ENCODE measurements at regions not wholly inside any gene's neighbourhood (a gene's known extent, or its start where the extent isn't known, plus 50 kb on each side); places are given as distances from the start of the nearest gene placed in this dataset.

DNA sequence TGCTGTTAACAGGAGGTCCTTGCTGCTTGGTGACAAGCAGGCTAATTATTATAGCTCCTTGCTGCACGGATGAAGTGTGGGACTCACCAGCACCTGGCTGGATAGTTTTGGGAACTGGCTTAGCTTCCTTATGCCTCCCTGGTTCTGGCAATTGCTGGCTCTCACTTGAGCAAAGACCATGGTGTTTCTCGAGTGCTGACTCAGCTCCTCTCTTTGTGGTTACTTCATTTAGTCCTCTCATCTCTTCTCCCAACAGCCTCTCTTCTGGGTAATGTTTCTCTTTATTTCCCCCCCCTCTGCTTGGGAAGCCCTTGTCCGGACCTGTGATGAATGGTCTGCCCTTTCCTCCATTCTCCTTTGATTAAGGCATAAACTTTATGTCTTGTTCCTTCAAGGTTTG lies 100.4 kb downstream of the CBLL2 start:
- H3K27ac ChIP-seq: no peak overlapping the region
- DNase-seq: no peak
- no peaks in the 10 kb centered on the region for H3K4me1 ChIP-seq
- no peaks in the 10 kb centered on the region for H3K36me3 ChIP-seq
- H3K4me3 ChIP-seq: no peak overlapping the region
- H3K9me3 ChIP-seq (replicated peaks): no peaks in the 10 kb centered on the region; the same call in 1 of the 2 replicates
- no peaks in the 10 kb centered on the region for H3K27me3 ChIP-seq

DNA sequence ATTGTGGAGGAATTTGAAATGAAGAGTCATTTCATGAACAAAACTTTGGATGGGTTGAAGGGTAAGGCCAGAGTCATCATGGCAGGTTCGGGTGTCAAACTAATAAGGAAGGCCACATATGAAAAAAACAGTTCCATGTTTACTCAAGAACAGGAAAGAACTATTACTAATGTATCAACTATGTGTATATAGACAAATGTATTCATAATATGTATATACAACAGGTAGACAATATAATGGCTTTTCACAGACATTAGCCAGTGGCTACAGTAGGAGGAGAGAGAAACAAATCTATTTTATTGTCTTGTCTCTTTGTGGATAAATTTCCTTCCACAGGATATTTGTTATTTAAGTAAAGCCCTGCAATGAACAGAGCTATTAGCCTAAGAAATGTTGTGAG lies 101.1 kb downstream of the CBLL2 start:
- H3K4me3 ChIP-seq: no peak overlapping the region
- H3K27ac ChIP-seq: no peak overlapping the region
- no peaks in the 10 kb centered on the region; the same call in 1 of the 2 replicates for H3K9me3 ChIP-seq (replicated peaks)
- no peaks in the 10 kb centered on the region for H3K4me1 ChIP-seq
- no peaks in the 10 kb centered on the region for H3K36me3 ChIP-seq
- DNase-seq: no peak
- no peaks in the 10 kb centered on the region for H3K27me3 ChIP-seq

DNA sequence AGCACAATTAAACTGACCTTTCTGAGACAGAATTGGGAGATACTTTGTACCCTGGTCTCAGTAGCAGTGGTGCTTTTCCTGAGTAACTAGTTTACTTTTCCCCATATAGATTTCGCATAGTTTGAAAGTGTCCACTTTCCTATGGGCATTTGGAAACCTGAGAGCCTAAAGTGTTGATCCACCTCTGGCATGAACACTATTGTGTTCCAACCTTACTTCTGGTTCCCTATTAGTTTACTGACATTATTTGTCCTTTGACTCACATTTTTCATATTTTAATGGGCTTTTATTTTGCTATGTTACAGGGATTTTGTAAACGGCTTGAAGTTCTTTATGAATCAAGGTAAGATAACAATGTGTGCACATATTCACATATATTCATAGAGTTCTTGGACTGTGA lies 103.7 kb downstream of the CBLL2 start:
- no peak for DNase-seq
- Histone ChIP-seq H3K36me3 (no peaks in the 10 kb centered on the region), H3K27me3 (no peaks in the 10 kb centered on the region), H3K4me1 (no peaks in the 10 kb centered on the region), H3K9me3 (replicated peaks) (no peaks in the 10 kb centered on the region; the same call in 1 of the 2 replicates), H3K4me3 (no peak overlapping the region), H3K27ac (no peak overlapping the region)

- Histone ChIP-seq H3K4me1 (no peaks in the 10 kb centered on the region), H3K27ac (no peak overlapping the region), H3K4me3 (no peak overlapping the region), H3K36me3 (no peaks in the 10 kb centered on the region), H3K27me3 (no peaks in the 10 kb centered on the region), H3K9me3 (replicated peaks) (no peaks in the 10 kb centered on the region; the same call in 1 of the 2 replicates)
- DNase-seq: no peak
Observed at GRCh38 chrX:22378296-22378695, 105.6 kb downstream of the CBLL2 start.

GRCh38 chrX:22383988-22384387 lies 111.3 kb downstream of the CBLL2 start:
- Histone ChIP-seq H3K27me3 (no peaks in the 10 kb centered on the region), H3K4me3 (no peak overlapping the region), H3K4me1 (no peaks in the 10 kb centered on the region), H3K9me3 (replicated peaks) (no peaks in the 10 kb centered on the region), H3K36me3 (no peaks in the 10 kb centered on the region), H3K27ac (no peak overlapping the region)
- DNase-seq: no peak

DNA sequence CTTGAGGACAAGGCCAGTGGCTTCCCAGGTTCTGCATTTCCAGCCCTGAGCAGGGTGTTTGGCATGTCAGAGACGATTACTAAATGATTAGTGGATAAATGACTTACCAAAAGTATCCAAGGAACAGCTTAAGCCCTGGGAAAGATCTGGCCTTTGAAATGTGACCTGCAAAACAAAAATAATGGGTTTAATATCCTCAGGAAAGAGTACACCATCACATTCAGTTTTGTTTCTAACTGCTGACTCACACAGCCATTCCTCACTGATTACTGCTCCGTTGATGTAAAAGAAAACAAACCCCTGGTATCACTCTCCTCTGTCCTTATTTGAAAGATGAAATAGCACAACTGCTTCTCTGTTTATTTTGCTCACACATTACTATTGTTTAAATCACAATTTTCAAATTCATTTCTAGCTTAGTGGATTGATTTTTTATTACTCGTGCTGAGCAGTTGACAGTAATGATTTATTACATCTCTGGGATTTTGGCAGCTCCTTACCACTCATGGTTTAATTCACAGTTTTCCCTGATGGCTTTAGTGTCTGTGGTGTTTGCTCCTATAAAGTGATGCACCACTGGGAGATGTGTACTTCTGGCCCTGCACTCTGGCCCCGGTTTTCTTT lies 117.0 kb downstream of the CBLL2 start:
- no peaks in the 10 kb centered on the region for H3K27me3 ChIP-seq

GRCh38 chrX:22392133-22392948 lies 119.6 kb downstream of the CBLL2 start:
- H3K27ac ChIP-seq: no peak overlapping the region
- H3K27me3 ChIP-seq: no peaks in the 10 kb centered on the region
- no peak overlapping the region for H3K4me3 ChIP-seq
- DNase-seq: no peak
- H3K4me1 ChIP-seq: peaks cover 11% of the 10 kb centered on the region; the same call in 1 of the 2 replicates
- no peaks in the 10 kb centered on the region for H3K36me3 ChIP-seq
- H3K9me3 ChIP-seq (replicated peaks): no peaks in the 10 kb centered on the region

More for the DNA sequence above, 117.0 kb downstream of the CBLL2 start:
- Histone ChIP-seq H3K4me1 (peaks cover 11% of the 10 kb centered on the region; the same call in 1 of the 2 replicates), H3K9me3 (replicated peaks) (no peaks in the 10 kb centered on the region), H3K36me3 (no peaks in the 10 kb centered on the region), H3K4me3 (no peak overlapping the region), H3K27ac (0 out of 2 replicates have a peak overlapping the region, but pooled peaks have one; percentile 11)
- peak in 1 of 2 experiments; percentile 37 for DNase-seq

GRCh38 chrX:22395372-22395771 lies 122.7 kb downstream of the CBLL2 start:
- Histone ChIP-seq H3K27me3 (no peaks in the 10 kb centered on the region), H3K4me3 (no peak overlapping the region), H3K4me1 (no peaks in the 10 kb centered on the region; the same call in 1 of the 2 replicates), H3K9me3 (replicated peaks) (no peaks in the 10 kb centered on the region), H3K36me3 (no peaks in the 10 kb centered on the region), H3K27ac (no peak overlapping the region)
- no peak for DNase-seq

- no peaks in the 10 kb centered on the region for H3K36me3 ChIP-seq
- no peak overlapping the region for H3K27ac ChIP-seq
- H3K27me3 ChIP-seq: no peaks in the 10 kb centered on the region
- DNase-seq: no peak
- no peaks in the 10 kb centered on the region for H3K4me1 ChIP-seq
- no peak overlapping the region for H3K4me3 ChIP-seq
- no peaks in the 10 kb centered on the region for H3K9me3 ChIP-seq (replicated peaks)
Observed at GRCh38 chrX:22396408-22396807, 123.7 kb downstream of the CBLL2 start.

GRCh38 chrX:22397566-22397965 lies 124.9 kb downstream of the CBLL2 start:
- H3K4me1 ChIP-seq: no peaks in the 10 kb centered on the region
- H3K4me3 ChIP-seq: no peak overlapping the region
- no peak for DNase-seq
- no peaks in the 10 kb centered on the region for H3K36me3 ChIP-seq
- H3K9me3 ChIP-seq (replicated peaks): no peaks in the 10 kb centered on the region
- H3K27me3 ChIP-seq: no peaks in the 10 kb centered on the region
- H3K27ac ChIP-seq: no peak overlapping the region

GRCh38 chrX:22399437-22400192 lies 126.9 kb downstream of the CBLL2 start:
- Histone ChIP-seq H3K36me3 (no peaks in the 10 kb centered on the region), H3K4me1 (no peaks in the 10 kb centered on the region), H3K4me3 (no peak overlapping the region), H3K9me3 (replicated peaks) (no peaks in the 10 kb centered on the region), H3K27me3 (no peaks in the 10 kb centered on the region), H3K27ac (no peak overlapping the region)
- no peak for DNase-seq

DNA sequence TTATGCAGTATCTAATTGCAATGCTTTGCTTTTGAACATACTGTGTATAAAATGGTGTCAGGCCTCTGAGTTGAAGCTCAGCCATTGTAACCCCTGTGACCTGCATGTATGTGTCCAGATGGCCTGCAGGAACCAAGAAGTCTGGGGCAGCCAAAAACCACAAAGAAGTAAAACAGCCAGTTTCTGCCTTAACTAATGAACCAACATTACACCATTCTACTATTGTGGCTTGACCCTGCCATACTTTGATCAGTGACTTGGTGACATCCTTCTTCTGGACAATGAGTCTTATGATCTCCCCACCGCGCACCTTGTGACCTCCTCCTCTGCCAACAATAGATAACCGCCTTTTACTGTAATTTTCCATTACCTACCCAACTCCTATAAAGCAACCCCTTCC lies 131.6 kb downstream of the CBLL2 start:
- Histone ChIP-seq H3K4me3 (no peak overlapping the region), H3K27me3 (no peaks in the 10 kb centered on the region), H3K36me3 (no peaks in the 10 kb centered on the region), H3K4me1 (no peaks in the 10 kb centered on the region), H3K9me3 (replicated peaks) (no peaks in the 10 kb centered on the region), H3K27ac (no peak overlapping the region)
- DNase-seq: no peak

DNA sequence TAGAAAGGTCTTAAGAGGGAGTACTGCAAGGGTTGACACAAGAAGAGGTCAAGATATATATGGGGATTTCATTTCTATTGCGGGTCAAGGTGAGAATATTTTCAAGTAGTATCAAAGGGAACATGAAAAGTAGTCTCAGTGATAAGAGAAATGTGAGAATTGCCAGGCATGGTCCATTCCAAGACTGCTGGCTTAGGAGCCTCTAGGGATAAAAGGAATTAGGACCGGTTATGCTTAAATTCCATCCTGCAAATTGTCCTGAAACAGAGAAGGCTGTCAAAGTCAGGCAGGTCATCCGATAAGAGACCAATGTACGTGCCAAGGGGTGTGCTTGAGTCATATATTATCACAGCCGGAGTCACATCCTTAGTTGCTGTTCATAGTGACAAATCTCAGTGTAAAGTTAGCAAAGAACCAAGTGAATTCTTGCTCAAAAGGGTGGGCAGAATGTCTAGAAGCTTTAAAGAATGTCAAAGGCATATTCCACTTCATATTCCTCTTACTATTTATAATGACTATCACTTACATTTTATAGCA lies 133.6 kb downstream of the CBLL2 start:
- H3K27ac ChIP-seq: no peak overlapping the region
- no peak overlapping the region for H3K4me3 ChIP-seq
- no peaks in the 10 kb centered on the region for H3K36me3 ChIP-seq
- DNase-seq: no peak
- no peaks in the 10 kb centered on the region; the same call in 1 of the 2 replicates for H3K4me1 ChIP-seq
- no peaks in the 10 kb centered on the region for H3K27me3 ChIP-seq
- no peaks in the 10 kb centered on the region for H3K9me3 ChIP-seq (replicated peaks)

DNA sequence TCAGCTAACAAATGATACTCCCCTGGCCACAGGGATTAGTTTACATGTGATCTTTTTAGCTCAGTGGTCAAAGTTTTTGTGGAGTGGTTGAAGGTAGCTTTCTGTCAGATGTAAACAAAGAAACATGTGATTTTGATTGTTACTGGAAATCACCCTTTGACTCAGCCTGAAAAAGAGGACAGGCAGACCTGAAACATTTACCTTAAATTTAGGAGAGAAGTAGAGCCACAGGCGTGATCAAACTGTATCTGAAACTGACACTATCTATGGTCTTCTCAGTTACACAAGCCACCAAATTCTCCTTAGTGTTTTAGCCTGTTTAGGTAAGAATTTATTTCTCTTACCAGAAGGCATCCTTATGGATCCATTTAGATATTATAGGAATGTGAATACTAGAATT lies 136.7 kb downstream of the CBLL2 start:
- H3K9me3 ChIP-seq (replicated peaks): no peaks in the 10 kb centered on the region
- H3K27me3 ChIP-seq: no peaks in the 10 kb centered on the region
- H3K36me3 ChIP-seq: no peaks in the 10 kb centered on the region
- H3K27ac ChIP-seq: no peak overlapping the region
- H3K4me3 ChIP-seq: no peak overlapping the region
- no peak for DNase-seq
- no peaks in the 10 kb centered on the region; the same call in 1 of the 2 replicates for H3K4me1 ChIP-seq

Measured in SJCRH30 (cell line).